HG03520 (cell line): ENCODE measurements at regions not wholly inside any gene's neighbourhood (a gene's known extent, or its start where the extent isn't known, plus 50 kb on each side); places are given as distances from the start of the nearest gene placed in this dataset.
"Not testable (repeated sequence)": the region's sequence is repeated elsewhere in the genome, so short reads cannot be mapped to it uniquely, and the experiment has no call there.

ENCODE experiments used
- ATAC-seq: cut with Tn5 transposase; IDR thresholded peaks from one replicate; pipeline ENCODE4 v1.9.1; 2021; ENCODE audit warnings: mild to moderate bottlenecking, moderate library complexity; ENCODE audit not compliant: unreplicated experiment

GRCh38 chr10:22875581-22875980, 52.3 kb upstream of the ARMC3 start:
- ATAC-seq, result no peak

- ATAC-seq, result no peak
These were observed 53.5 kb upstream of the ARMC3 start for GRCh38 chr10:22874189-22874854.

- no peak for ATAC-seq
These were observed 71.3 kb upstream of the ARMC3 start for GRCh38 chr10:22856444-22857074.

- no peak for ATAC-seq
These were observed 72.9 kb upstream of the ARMC3 start for GRCh38 chr10:22854935-22855421.

GRCh38 chr10:22853906-22854447, 73.9 kb upstream of the ARMC3 start:
- ATAC-seq, result no peak

GRCh38 chr10:22852712-22853353, 75.0 kb upstream of the ARMC3 start:
- ATAC-seq, result no peak

- no peak for ATAC-seq
These were observed 76.0 kb upstream of the ARMC3 start for GRCh38 chr10:22851865-22852239.

GRCh38 chr10:22850541-22850940, 77.3 kb upstream of the ARMC3 start:
- no peak for ATAC-seq

- no peak for ATAC-seq
These were observed 78.6 kb upstream of the ARMC3 start for GRCh38 chr10:22849077-22849805.

- no peak for ATAC-seq
These were observed 79.3 kb upstream of the ARMC3 start for GRCh38 chr10:22848509-22848908.

- ATAC-seq, result no peak
These were observed 81.6 kb upstream of the ARMC3 start for GRCh38 chr10:22846294-22846693.

- no peak for ATAC-seq
These were observed 88.2 kb upstream of the ARMC3 start for GRCh38 chr10:22839639-22840038.

- no peak for ATAC-seq
These were observed 90.1 kb upstream of the ARMC3 start for GRCh38 chr10:22837771-22838170.

- ATAC-seq, result no peak
These were observed 90.5 kb upstream of the ARMC3 start for GRCh38 chr10:22837351-22837750.

- ATAC-seq, result no peak
These were observed 93.4 kb upstream of the ARMC3 start for GRCh38 chr10:22834471-22834870.

- no peak for ATAC-seq
These were observed 94.1 kb upstream of the ARMC3 start for GRCh38 chr10:22833781-22834180.

GRCh38 chr10:22833353-22833752, 94.5 kb upstream of the ARMC3 start:
- no peak for ATAC-seq

- no peak for ATAC-seq
These were observed 95.0 kb upstream of the ARMC3 start for GRCh38 chr10:22832851-22833250.

- no peak for ATAC-seq
These were observed 95.7 kb upstream of the ARMC3 start for GRCh38 chr10:22832066-22832602.

- no peak for ATAC-seq
These were observed 96.3 kb upstream of the ARMC3 start for GRCh38 chr10:22831586-22831985.

- not testable (repeated sequence) for ATAC-seq
These were observed 99.1 kb upstream of the ARMC3 start for GRCh38 chr10:22828712-22829111.
